ENCODE measurements at regions not wholly inside any gene's neighbourhood (a gene's known extent, or its start where the extent isn't known, plus 50 kb on each side); places are given as distances from the start of the nearest gene placed in this dataset.

DNA sequence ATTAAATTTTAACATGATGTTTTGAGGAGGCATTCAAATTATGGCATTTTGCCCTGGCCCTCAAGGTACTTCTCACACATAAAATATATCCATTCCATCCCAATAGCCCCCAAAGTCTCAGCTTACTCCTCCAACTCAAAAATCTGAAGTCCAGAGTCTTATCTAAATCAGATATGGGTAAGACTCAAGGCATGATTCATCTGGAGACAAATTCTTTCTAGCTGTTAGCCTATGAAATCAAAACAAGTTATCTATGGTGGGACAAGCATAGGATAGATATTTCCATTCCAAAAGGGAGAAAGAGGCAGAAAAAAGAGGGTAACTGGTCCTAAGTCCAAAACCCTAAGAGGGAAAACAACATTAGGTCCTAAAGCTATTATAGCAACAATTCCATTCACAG lies 408.4 kb downstream of the ZNF608 start:
- TF ChIP-seq SIN3A (IDR thresholded peaks at IDR 0.05; ENCODE audit: borderline replicate concordance, insufficient read depth, low read length) (no peak), TAF1 (IDR thresholded peaks at IDR 0.05; ENCODE audit: borderline replicate concordance, insufficient read depth, low read length) (no peak), FOXP2 (optimal IDR thresholded peaks at IDR 0.05; ENCODE audit: borderline replicate concordance, extremely low read depth, extremely low read length, insufficient read depth) (no peak), POLR2AphosphoS5 (IDR thresholded peaks at IDR 0.05; ENCODE audit: low read depth, low read length) (no peak)
- TF ChIP-seq, protein P1, sequence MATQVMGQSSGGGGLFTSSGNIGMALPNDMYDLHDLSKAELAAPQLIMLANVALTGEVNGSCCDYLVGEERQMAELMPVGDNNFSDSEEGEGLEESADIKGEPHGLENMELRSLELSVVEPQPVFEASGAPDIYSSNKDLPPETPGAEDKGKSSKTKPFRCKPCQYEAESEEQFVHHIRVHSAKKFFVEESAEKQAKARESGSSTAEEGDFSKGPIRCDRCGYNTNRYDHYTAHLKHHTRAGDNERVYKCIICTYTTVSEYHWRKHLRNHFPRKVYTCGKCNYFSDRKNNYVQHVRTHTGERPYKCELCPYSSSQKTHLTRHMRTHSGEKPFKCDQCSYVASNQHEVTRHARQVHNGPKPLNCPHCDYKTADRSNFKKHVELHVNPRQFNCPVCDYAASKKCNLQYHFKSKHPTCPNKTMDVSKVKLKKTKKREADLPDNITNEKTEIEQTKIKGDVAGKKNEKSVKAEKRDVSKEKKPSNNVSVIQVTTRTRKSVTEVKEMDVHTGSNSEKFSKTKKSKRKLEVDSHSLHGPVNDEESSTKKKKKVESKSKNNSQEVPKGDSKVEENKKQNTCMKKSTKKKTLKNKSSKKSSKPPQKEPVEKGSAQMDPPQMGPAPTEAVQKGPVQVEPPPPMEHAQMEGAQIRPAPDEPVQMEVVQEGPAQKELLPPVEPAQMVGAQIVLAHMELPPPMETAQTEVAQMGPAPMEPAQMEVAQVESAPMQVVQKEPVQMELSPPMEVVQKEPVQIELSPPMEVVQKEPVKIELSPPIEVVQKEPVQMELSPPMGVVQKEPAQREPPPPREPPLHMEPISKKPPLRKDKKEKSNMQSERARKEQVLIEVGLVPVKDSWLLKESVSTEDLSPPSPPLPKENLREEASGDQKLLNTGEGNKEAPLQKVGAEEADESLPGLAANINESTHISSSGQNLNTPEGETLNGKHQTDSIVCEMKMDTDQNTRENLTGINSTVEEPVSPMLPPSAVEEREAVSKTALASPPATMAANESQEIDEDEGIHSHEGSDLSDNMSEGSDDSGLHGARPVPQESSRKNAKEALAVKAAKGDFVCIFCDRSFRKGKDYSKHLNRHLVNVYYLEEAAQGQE (IDR thresholded peaks at IDR 0.05; ENCODE audit: insufficient read depth in 1 of 2, low read depth in 2 of 2, low read length in 2 of 2) = no peak

DNA sequence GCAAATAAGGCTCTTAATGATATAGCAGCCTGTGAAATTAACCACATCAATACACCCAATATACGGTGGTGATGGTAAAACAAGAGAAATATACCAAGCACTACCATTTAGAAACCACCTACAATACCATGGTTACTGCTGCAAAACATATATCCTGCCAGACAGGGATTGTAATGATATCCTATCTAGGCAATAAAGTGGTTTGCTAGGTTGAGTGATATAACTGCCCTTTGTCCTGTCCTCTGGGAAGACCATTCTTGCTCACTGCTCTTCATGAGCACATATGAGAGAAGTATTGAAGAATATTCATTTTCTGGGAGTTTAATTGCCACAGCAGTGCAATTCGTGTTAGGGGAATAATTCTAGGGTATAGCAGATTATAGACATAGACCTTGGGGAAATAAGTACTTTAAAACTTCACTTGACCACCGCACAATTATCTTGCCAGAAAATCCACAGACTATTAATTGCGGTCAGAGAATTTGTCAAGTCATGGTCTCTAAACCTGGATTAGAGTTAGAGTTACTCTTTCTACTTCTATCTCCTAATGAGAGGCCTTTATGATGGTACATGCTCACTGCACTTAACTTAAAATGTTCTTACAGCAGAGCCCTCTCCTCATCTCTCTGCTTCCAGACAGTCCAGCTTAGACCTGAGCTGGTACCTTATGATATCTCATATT lies 413.0 kb downstream of the ZNF608 start:
- TF ChIP-seq FOXP2 (optimal IDR thresholded peaks at IDR 0.05; ENCODE audit: borderline replicate concordance, extremely low read depth, extremely low read length, insufficient read depth) (no peak), TAF1 (IDR thresholded peaks at IDR 0.05; ENCODE audit: borderline replicate concordance, insufficient read depth, low read length) (no peak), POLR2AphosphoS5 (IDR thresholded peaks at IDR 0.05; ENCODE audit: low read depth, low read length) (no peak), SIN3A (IDR thresholded peaks at IDR 0.05; ENCODE audit: borderline replicate concordance, insufficient read depth, low read length) (no peak)
- TF ChIP-seq, protein P1 (IDR thresholded peaks at IDR 0.05; ENCODE audit: insufficient read depth in 1 of 2, low read depth in 2 of 2, low read length in 2 of 2) = no peak

DNA sequence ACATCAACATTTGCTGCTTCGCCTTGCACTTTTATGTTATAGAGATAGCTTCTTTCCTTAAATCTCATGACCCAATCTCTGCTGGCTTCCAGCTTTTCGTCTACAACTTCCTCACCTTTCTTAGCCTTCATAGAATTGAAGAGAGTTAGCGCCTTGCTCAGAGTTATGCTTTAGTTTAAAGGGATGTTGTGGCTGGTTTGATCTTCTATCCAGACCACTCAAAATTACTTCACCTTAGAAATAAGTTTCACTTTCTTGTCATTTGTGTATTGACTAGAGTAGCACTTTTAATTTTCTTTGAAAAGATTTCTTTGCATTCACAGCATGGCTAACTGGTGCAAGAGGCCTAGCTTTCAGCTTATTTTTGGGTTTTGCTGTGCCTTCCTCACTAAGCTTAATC lies 414.2 kb downstream of the ZNF608 start:
- TF ChIP-seq SIN3A (IDR thresholded peaks at IDR 0.05; ENCODE audit: borderline replicate concordance, insufficient read depth, low read length) (no peak), FOXP2 (optimal IDR thresholded peaks at IDR 0.05; ENCODE audit: borderline replicate concordance, extremely low read depth, extremely low read length, insufficient read depth) (no peak), TAF1 (IDR thresholded peaks at IDR 0.05; ENCODE audit: borderline replicate concordance, insufficient read depth, low read length) (no peak), POLR2AphosphoS5 (IDR thresholded peaks at IDR 0.05; ENCODE audit: low read depth, low read length) (no peak)
- TF ChIP-seq, protein P1 (IDR thresholded peaks at IDR 0.05; ENCODE audit: insufficient read depth in 1 of 2, low read depth in 2 of 2, low read length in 2 of 2) = no peak

DNA sequence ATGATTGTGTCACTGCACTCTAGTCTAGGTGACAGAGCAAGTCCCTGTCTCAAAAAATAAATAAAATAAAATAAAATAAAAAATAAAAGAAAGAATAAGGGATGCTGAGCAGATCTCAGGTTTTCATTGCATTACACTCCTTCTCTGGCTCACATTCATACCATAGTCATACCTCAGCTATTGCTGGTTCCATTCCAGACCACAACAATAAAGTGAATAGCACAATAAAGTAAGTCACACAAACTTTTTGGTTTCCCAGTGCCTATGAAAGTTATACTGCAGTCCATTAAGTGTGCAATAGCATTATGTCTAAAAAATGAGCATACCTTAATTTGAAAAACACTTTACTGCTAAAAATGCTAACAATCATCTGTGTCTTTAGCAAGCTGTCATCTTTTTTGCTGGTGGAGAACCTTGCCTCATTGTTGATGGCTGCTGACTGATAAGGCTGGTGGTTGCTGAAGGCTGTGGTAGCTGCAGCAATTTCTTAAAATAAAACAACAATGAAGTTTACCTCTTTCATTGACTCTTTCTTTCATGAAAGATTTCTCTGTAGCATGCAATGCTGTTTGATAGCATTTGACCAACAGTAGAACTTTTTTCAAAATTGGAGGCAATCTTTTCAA lies 415.7 kb downstream of the ZNF608 start:
- TF ChIP-seq POLR2AphosphoS5 (IDR thresholded peaks at IDR 0.05; ENCODE audit: low read depth, low read length) = no peak

DNA sequence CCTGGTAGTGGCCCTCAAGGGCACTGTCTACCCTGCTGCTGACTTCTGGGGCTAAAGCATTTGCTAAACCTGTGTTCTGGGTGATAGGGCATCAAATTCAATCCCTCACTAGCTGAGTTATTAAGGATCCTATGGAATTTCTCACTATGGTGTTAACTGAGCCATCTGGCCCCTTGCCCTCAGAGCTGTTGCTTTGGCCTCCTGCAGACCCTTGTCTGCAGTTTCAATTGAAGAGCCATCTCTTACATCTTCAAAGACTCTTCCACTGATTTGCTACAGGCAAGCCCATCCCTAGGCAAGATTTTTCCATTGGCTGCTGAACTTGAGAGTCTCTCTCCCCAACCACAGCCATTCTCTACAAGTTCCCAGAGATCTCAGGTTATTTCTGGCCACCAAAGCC lies 418.2 kb downstream of the ZNF608 start:
- no peak for TF ChIP-seq POLR2AphosphoS5 (IDR thresholded peaks at IDR 0.05; ENCODE audit: low read depth, low read length)
- TF ChIP-seq, protein P1 (IDR thresholded peaks at IDR 0.05; ENCODE audit: insufficient read depth in 1 of 2, low read depth in 2 of 2, low read length in 2 of 2) = no peak
- no peak for TF ChIP-seq FOXP2 (optimal IDR thresholded peaks at IDR 0.05; ENCODE audit: borderline replicate concordance, extremely low read depth, extremely low read length, insufficient read depth)
- no peak for TF ChIP-seq TAF1 (IDR thresholded peaks at IDR 0.05; ENCODE audit: borderline replicate concordance, insufficient read depth, low read length)
- TF ChIP-seq SIN3A (IDR thresholded peaks at IDR 0.05; ENCODE audit: borderline replicate concordance, insufficient read depth, low read length) = no peak
